Activated CD8-positive, alpha-beta T cell treated with anti-CD3 and anti-CD28 coated beads for 36 hours (primary cell): ENCODE measurements at regions not wholly inside any gene's neighbourhood (a gene's known extent, or its start where the extent isn't known, plus 50 kb on each side); places are given as distances from the start of the nearest gene placed in this dataset.

Experiments
- ATAC-seq: fragments of 200-7000 bp; cut with Tn5 transposase; one replicate; pipeline ENCODE4 v1.10.0; 2021; ENCODE audit warnings: mild to moderate bottlenecking, moderate library complexity
- CTCF ChIA-PET: fragments of 350-600 bp; sonication (Branson Sonifier 250); formaldehyde crosslinking; loops from one replicate; lab custom pipeline; 2021; ENCODE audit warnings: antibody characterized with exemption; lab: Charles Lee
- POLR2A ChIA-PET: fragments of 350-600 bp; sonication (Branson Sonifier 250); formaldehyde crosslinking; loops from one replicate; lab custom pipeline; 2021; ENCODE audit warnings: antibody characterized with exemption; lab: Charles Lee
- DNase-seq: peaks from one replicate; pipeline ENCODE4 v3.0.0-alpha.2; 2020
- H3K27ac Mint-ChIP-seq: one replicate; pipeline ENCODE4 v1.8.0; 2021; ENCODE audit warnings: mild to moderate bottlenecking, mixed read lengths
- H3K27me3 Mint-ChIP-seq: one replicate; pipeline ENCODE4 v1.8.0; 2021; ENCODE audit warnings: mixed read lengths
- H3K36me3 Mint-ChIP-seq: one replicate; pipeline ENCODE4 v1.8.0; 2021; ENCODE audit warnings: low read depth, mixed read lengths
- H3K4me1 Mint-ChIP-seq: one replicate; pipeline ENCODE4 v1.8.0; 2021; ENCODE audit warnings: low read depth, mixed read lengths
- H3K4me3 Mint-ChIP-seq: one replicate; pipeline ENCODE4 v1.8.0; 2021; ENCODE audit warnings: mild to moderate bottlenecking, moderate library complexity, mixed read lengths
- H3K9me3 Mint-ChIP-seq: one replicate; pipeline ENCODE4 v1.8.0; 2021; ENCODE audit warnings: mixed read lengths
- CTCF ChIP-seq: fragments of 200-600 bp; IDR thresholded peaks from one replicate; pipeline ENCODE4 v1.8.0; 2022; ENCODE audit warnings: antibody characterized with exemption, mild to moderate bottlenecking
- intact Hi-C: fragments of 100-400 bp; cut with micrococcal nuclease; formaldehyde crosslinking; loops from one replicate; pipeline ENCODE4 v1.10.0; 2022

GRCh38 chr12:3336606-3337311 lies 154.2 kb upstream of the PRMT8 start:
- intact Hi-C loops, result no loop called here
- DNase-seq, result no peak
- no peak for TF ChIP-seq CTCF
- Mint-ChIP-seq H3K9me3 (no peaks in the 10 kb centered on the region), H3K27ac (no peak overlapping the region), H3K27me3 (peaks cover 9% of the 10 kb centered on the region), H3K4me3 (no peak overlapping the region), H3K4me1 (no peaks in the 10 kb centered on the region), H3K36me3 (no peaks in the 10 kb centered on the region)
- ChIA-PET POLR2A (interaction anchor here (0.6 kb wide), 1 partner anchor 1449 kb away, joined by 4 read pairs; no protein-coding TSS in a partner anchor), CTCF (no interaction called here)
- no peak for ATAC-seq

GRCh38 chr12:3337944-3338343 lies 153.1 kb upstream of the PRMT8 start:
- peaks cover 14% of the 10 kb centered on the region for H3K27me3 Mint-ChIP-seq
- DNase-seq (no peak), ATAC-seq (no peak)
- intact Hi-C loops, result no loop called here
- ChIA-PET POLR2A (no interaction called here), CTCF (no interaction called here)
- H3K27ac Mint-ChIP-seq, result no peak overlapping the region
- no peaks in the 10 kb centered on the region for H3K36me3 Mint-ChIP-seq
- H3K4me1 Mint-ChIP-seq, result no peaks in the 10 kb centered on the region
- H3K9me3 Mint-ChIP-seq, result no peaks in the 10 kb centered on the region
- H3K4me3 Mint-ChIP-seq, result no peak overlapping the region
- TF ChIP-seq CTCF, result no peak

GRCh38 chr12:3339221-3339620 lies 151.8 kb upstream of the PRMT8 start:
- ChIA-PET CTCF (interaction anchor here (1.0 kb wide), 1 partner anchor 39 kb away, joined by 3 read pairs; no protein-coding TSS in a partner anchor), POLR2A (no interaction called here)
- Mint-ChIP-seq H3K27me3 (peaks cover 20% of the 10 kb centered on the region), H3K4me1 (no peaks in the 10 kb centered on the region), H3K4me3 (no peak overlapping the region), H3K9me3 (no peaks in the 10 kb centered on the region), H3K27ac (no peak overlapping the region), H3K36me3 (no peaks in the 10 kb centered on the region)
- no peak for TF ChIP-seq CTCF
- intact Hi-C loops, result no loop called here
- ATAC-seq, result no peak
- no peak for DNase-seq

GRCh38 chr12:3341594-3341993 lies 149.4 kb upstream of the PRMT8 start:
- no peak for ATAC-seq
- H3K27ac Mint-ChIP-seq, result no peak overlapping the region
- no peak for DNase-seq
- no peaks in the 10 kb centered on the region for H3K36me3 Mint-ChIP-seq
- ChIA-PET POLR2A (no interaction called here), CTCF (interaction anchor here (0.9 to 1.9 kb wide), 5 partner anchors 8 to 462 kb away, joined by 3 to 6 read pairs (median 4); no protein-coding TSS in a partner anchor)
- intact Hi-C loops, result no loop called here
- peaks cover 21% of the 10 kb centered on the region for H3K27me3 Mint-ChIP-seq
- H3K9me3 Mint-ChIP-seq, result no peaks in the 10 kb centered on the region
- no peak for TF ChIP-seq CTCF
- H3K4me1 Mint-ChIP-seq, result no peaks in the 10 kb centered on the region
- no peak overlapping the region for H3K4me3 Mint-ChIP-seq

- Mint-ChIP-seq H3K4me1 (no peaks in the 10 kb centered on the region), H3K36me3 (no peaks in the 10 kb centered on the region), H3K4me3 (no peak overlapping the region), H3K27ac (no peak overlapping the region), H3K9me3 (no peaks in the 10 kb centered on the region), H3K27me3 (peaks cover 21% of the 10 kb centered on the region)
- DNase-seq (peak; percentile 39), ATAC-seq (no peak)
- TF ChIP-seq CTCF, result no peak
- intact Hi-C loops, result no loop called here
- CTCF ChIA-PET, result interaction anchor here (0.9 to 1.9 kb wide), 4 partner anchors 8 to 462 kb away, joined by 3 to 6 read pairs (median 4); no protein-coding TSS in a partner anchor
- POLR2A ChIA-PET, result no interaction called here
Observed at GRCh38 chr12:3342051-3342450, 149.0 kb upstream of the PRMT8 start.
